K562 (cell line): ENCODE measurements at regions not wholly inside any gene's neighbourhood (a gene's known extent, or its start where the extent isn't known, plus 50 kb on each side); places are given as distances from the start of the nearest gene placed in this dataset.

Source experiments
- ATAC-seq: fragments of 200-7000 bp; cut with Tn5 transposase; 3 replicates; pipeline ENCODE4 v1.9.1; 2020; ENCODE audit warnings: moderate library complexity
- BruUV-seq: library from RNA; stranded (reverse); fragments of 400-500 nt; replicated peaks from 2 replicates; lab custom pipeline; 2021; lab: Mats Ljungman, UMichigan
- CTCF ChIA-PET: fragments of 300-600 bp; formaldehyde crosslinking; extraction: SDS; loops from one replicate; lab custom pipeline; 2021; ENCODE audit warnings: low intra/inter-chr PET ratio; lab: Yijun Ruan, JAX
- POLR2A ChIA-PET: fragments of 300-600, 350-650 bp; sonication (Branson Sonifier 250); formaldehyde crosslinking; extraction: SDS; loops from one replicate; lab custom pipeline; 2021; ENCODE audit warnings: antibody characterized with exemption, inconsistent platforms; lab: Yijun Ruan, JAX
- DNase-seq, 4 experiments: peaks; one replicate each; pipeline versions ENCODE4 v3.0.0 to v3.0.0-alpha.2; 2011 to 2018; ENCODE audit warnings: low spot score in 3 of 4, mixed read lengths in 3 of 4; ENCODE audit errors: extremely low read depth in 1 of 4
- FAIRE-seq: peaks from 2 replicates; lab custom pipeline; 2011; peaks lifted over from hg19 to GRCh38; lab: Jason Lieb, UNC
- H2AFZ ChIP-seq: 2 replicates; pipeline ENCODE4 v1.6.0; 2011; ENCODE audit warnings: low read depth, low read length, control low read depth, inconsistent platforms
- H3K27ac ChIP-seq: fragments of 200-600 bp; 3 replicates; pipeline ENCODE4 v1.8.0; 2011; ENCODE audit warnings: low read depth, mild to moderate bottlenecking, control low read depth, inconsistent platforms, low read length, moderate library complexity, mixed read lengths; ENCODE audit errors: extremely low read depth
- H3K27me3 ChIP-seq, 2 experiments: fragments of 300-600 bp in 1 of 2; 2 replicates in 1 of 2; 3 replicates in 1 of 2; pipeline versions ENCODE4 v1.6.0 to v1.8.0; 2011; ENCODE audit warnings: inconsistent platforms in 2 of 2, low read length in 2 of 2, mild to moderate bottlenecking in 1 of 2, mixed read lengths in 1 of 2, moderate library complexity in 1 of 2; ENCODE audit not compliant: control insufficient read depth in 2 of 2, insufficient read depth in 2 of 2
- H3K36me3 ChIP-seq: fragments of 300-600 bp; 3 replicates; pipeline ENCODE4 v1.8.0; 2011; ENCODE audit warnings: mild to moderate bottlenecking, low read length, inconsistent platforms; ENCODE audit not compliant: control insufficient read depth, insufficient read depth
- H3K4me1 ChIP-seq, 2 experiments: fragments of 200-600 bp in 1 of 2; replicated peaks in 1 of 2; 2 replicates in 1 of 2; 3 replicates in 1 of 2; pipeline versions ENCODE4 v1.5.1 to v1.8.0; 2011; ENCODE audit warnings: inconsistent platforms in 2 of 2, low read length in 2 of 2, mild to moderate bottlenecking in 1 of 2, mixed read lengths in 1 of 2, moderate library complexity in 1 of 2; ENCODE audit not compliant: control insufficient read depth in 2 of 2, insufficient read depth in 2 of 2
- H3K4me2 ChIP-seq: 2 replicates; pipeline ENCODE4 v1.6.1; 2011; ENCODE audit warnings: low read length, control low read depth, inconsistent platforms, mixed read lengths; ENCODE audit not compliant: insufficient read depth
- H3K4me3 ChIP-seq: fragments of 200-600 bp; sonication (generic), shearing (Covaris generic); 2 replicates; pipeline ENCODE4 v1.5.1; 2016; ENCODE audit warnings: control low read depth, inconsistent platforms
- H3K79me2 ChIP-seq: fragments of 200-600 bp; 3 replicates; pipeline ENCODE4 v1.8.0; 2011; ENCODE audit warnings: low read length, inconsistent platforms; ENCODE audit not compliant: control insufficient read depth, insufficient read depth
- H3K9ac ChIP-seq, 2 experiments: 2 replicates each; pipeline versions ENCODE4 v1.6.0 to v1.6.1; 2011; ENCODE audit warnings: low read depth in 2 of 2, low read length in 2 of 2, control low read depth in 1 of 2, inconsistent platforms in 1 of 2, mild to moderate bottlenecking in 1 of 2, mixed read lengths in 1 of 2; ENCODE audit not compliant: insufficient read depth in 1 of 2
- H3K9me1 ChIP-seq: one replicate; pipeline ENCODE4 v1.6.0; 2011; ENCODE audit warnings: inconsistent platforms, mild to moderate bottlenecking, low read length, moderate library complexity; ENCODE audit not compliant: control insufficient read depth, insufficient read depth
- H3K9me3 ChIP-seq: replicated peaks from 2 replicates; pipeline ENCODE4 v1.5.1; 2011; ENCODE audit warnings: low read depth, low read length, inconsistent platforms; ENCODE audit not compliant: control insufficient read depth, insufficient read depth
- H4K20me1 ChIP-seq: replicated peaks from 2 replicates; pipeline ENCODE4 v1.6.1; 2011; ENCODE audit warnings: low read length, inconsistent platforms, mixed read lengths; ENCODE audit not compliant: control insufficient read depth, insufficient read depth
- ATF7 ChIP-seq: fragments of 450-650 bp; IDR thresholded peaks from 2 replicates; pipeline ENCODE4 v1.7.1; 2014; ENCODE audit warnings: mild to moderate bottlenecking, moderate library complexity
- DDX20 ChIP-seq: fragments of 450-650 bp; IDR thresholded peaks from 2 replicates; pipeline ENCODE4 v1.6.1; 2016; ENCODE audit warnings: missing genetic modification characterization, low read depth, mild to moderate bottlenecking, missing compliant biosample characterization, moderate library complexity
- GABPA ChIP-seq: fragments of 200-800 bp; sonication (Bioruptor generic); conservative IDR thresholded peaks from 2 replicates; pipeline ENCODE4 v1.6.1; 2016; ENCODE audit warnings: low read depth, missing genetic modification characterization, missing compliant biosample characterization
- NCOA4 ChIP-seq: fragments of 450-650 bp; IDR thresholded peaks from 2 replicates; pipeline ENCODE4 v1.6.1; 2018; ENCODE audit warnings: mild to moderate bottlenecking; ENCODE audit not compliant: partially characterized antibody
- NFIX ChIP-seq: fragments of 250-450 bp; sonication (Bioruptor Pico); IDR thresholded peaks from 2 replicates; pipeline ENCODE4 v1.4.0; 2020; ENCODE audit warnings: low read depth, mild to moderate bottlenecking, moderate library complexity
- POU5F1 ChIP-seq: fragments of 150-350 bp; IDR thresholded peaks from 2 replicates; pipeline ENCODE4 v1.6.1; 2014; ENCODE audit warnings: borderline replicate concordance, low read length, low read depth, mild to moderate bottlenecking; ENCODE audit not compliant: partially characterized antibody
- TRIM28 ChIP-seq: fragments of 450-650 bp; IDR thresholded peaks from 2 replicates; pipeline ENCODE4 v1.6.1; 2017
- ZNF263 ChIP-seq: sonication (generic); formaldehyde crosslinking; IDR thresholded peaks from 2 replicates; pipeline ENCODE4 v1.8.0; 2022; ENCODE audit warnings: mild to moderate bottlenecking, missing genetic modification reagents, borderline replicate concordance
- WGBS: fragments of 100-300 bp; shearing (Covaris generic); methylation state at CpG from one replicate; pipeline ENCODE4 v1.1.6; 2016; ENCODE audit warnings: low coverage, mixed read lengths; ENCODE audit not compliant: insufficient coverage; ENCODE audit errors: missing lambda C conversion rate; 5-methylcytosine and 5-hydroxymethylcytosine counted together
- in situ Hi-C: fragments of 300-500 bp; cut with MboI; formaldehyde crosslinking; loops from 4 replicates; pipeline ENCODE4 v1.15.0; 2018; ENCODE audit warnings: inconsistent platforms, mixed read lengths
- intact Hi-C: fragments of 100-400 bp; cut with micrococcal nuclease; formaldehyde crosslinking; loops from 2 replicates; pipeline ENCODE4 v1.14.2; 2022
- TF ChIP-seq, protein P1 (sequence below): fragments of 250-450 bp; sonication (Bioruptor Pico); IDR thresholded peaks from 2 replicates; pipeline ENCODE4 v1.5.0; 2020; ENCODE audit warnings: mild to moderate bottlenecking

DNA sequence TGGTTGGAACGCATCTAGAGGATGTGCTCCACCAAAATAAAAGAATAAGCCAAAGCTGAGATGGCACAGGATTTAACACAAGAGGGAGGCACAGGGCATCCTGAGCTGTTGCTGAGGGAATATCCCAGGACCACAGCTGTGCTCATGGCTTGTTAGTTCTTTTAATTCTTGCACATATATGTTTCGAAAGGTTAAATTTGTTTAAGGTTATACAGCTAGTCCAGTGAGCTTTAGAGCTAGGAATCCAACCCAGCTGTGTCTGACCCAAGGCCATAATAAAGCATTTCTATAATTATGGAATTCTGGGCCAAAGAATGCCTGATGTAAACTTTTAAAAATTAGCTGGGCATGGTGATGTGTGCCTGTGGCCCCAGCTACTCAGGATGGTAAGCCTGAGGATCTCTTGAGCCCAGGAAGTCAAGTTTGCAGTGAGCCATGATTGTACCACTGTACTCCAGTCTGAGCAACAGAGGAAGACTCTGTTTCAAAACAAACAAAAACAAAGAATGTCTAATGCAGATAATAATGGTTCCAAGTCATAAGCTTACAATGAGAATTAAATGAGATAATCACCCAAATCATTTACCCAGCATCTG, 66.4 kb upstream of the CCBE1 start:
- H3K4me3 ChIP-seq = no peak overlapping the region
- no peak for FAIRE-seq
- H3K27ac ChIP-seq = no peak overlapping the region
- H2AFZ ChIP-seq = no peak overlapping the region
- no peaks in the 10 kb centered on the region for H3K9me3 ChIP-seq
- ATAC-seq = no peak
- H4K20me1 ChIP-seq = no peaks in the 10 kb centered on the region
- no peaks in the 10 kb centered on the region for H3K79me2 ChIP-seq
- TF ChIP-seq NFIX = no peak
- no peak for TF ChIP-seq POU5F1
- no peak for TF ChIP-seq ZNF263 (CRISPR knock-in tag)
- TF ChIP-seq DDX20 = no peak
- no peak for TF ChIP-seq GABPA (tag)
- TF ChIP-seq, protein P1, sequence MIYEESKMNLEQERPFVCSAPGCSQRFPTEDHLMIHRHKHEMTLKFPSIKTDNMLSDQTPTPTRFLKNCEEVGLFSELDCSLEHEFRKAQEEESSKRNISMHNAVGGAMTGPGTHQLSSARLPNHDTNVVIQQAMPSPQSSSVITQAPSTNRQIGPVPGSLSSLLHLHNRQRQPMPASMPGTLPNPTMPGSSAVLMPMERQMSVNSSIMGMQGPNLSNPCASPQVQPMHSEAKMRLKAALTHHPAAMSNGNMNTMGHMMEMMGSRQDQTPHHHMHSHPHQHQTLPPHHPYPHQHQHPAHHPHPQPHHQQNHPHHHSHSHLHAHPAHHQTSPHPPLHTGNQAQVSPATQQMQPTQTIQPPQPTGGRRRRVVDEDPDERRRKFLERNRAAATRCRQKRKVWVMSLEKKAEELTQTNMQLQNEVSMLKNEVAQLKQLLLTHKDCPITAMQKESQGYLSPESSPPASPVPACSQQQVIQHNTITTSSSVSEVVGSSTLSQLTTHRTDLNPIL = no peak
- no peak for TF ChIP-seq NCOA4
- no peak for TF ChIP-seq ATF7
- TF ChIP-seq TRIM28 = no peak
- no peak for DNase-seq
- CTCF ChIA-PET = no interaction called here
- 0% methylated on average over 2 of the region's 2 CpGs for WGBS
- H3K4me2 ChIP-seq = no peak overlapping the region
- H3K4me1 ChIP-seq = no peaks in the 10 kb centered on the region
- BruUV-seq = no TSS peak
- no peaks in the 10 kb centered on the region for H3K9me1 ChIP-seq
- no peaks in the 10 kb centered on the region for H3K27me3 ChIP-seq
- H3K36me3 ChIP-seq = no peaks in the 10 kb centered on the region
- H3K9ac ChIP-seq = no peak overlapping the region
- in situ Hi-C loops (no loop called here), intact Hi-C loops (no loop called here)
- POLR2A ChIA-PET = interaction anchor here (0.6 kb wide), 1 partner anchor 294 kb away, joined by 3 read pairs; no protein-coding TSS in a partner anchor
